NCI-H510A treated with DMSO at 0.1 percent for 48 hours (cell line): ENCODE measurements at regions not wholly inside any gene's neighbourhood (a gene's known extent, or its start where the extent isn't known, plus 50 kb on each side); places are given as distances from the start of the nearest gene placed in this dataset.
A peak's percentile ranks its signal among the peaks of the same experiment; 100 is the strongest.

Source experiments
- DNase-seq: peaks from one replicate; lab custom pipeline; 2025; lab: John Stamatoyannopoulos, UW

- DNase-seq = no peak
Observed at GRCh38 chr11:33646629-33647028, 54.0 kb downstream of the C11orf91 start.

DNA sequence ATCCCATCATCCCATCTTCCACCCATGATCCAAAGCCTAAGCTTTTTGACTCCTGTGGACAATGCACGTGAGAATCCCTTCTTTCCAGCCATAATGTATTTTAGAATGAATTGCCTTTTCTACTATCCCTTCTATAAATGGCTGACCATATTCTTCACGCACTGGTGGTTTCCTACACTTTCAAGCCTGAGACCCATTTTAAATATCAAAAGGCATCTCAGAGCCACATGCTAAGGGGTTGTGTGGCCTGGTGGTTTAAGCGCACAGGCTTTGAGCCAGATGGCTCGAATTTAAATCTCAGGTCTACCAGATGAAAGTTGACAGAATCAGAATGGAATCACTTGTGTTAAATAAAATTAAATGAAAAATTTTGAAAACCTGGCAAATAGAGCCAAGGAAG lies 54.5 kb downstream of the C11orf91 start:
- DNase-seq = no peak

DNA sequence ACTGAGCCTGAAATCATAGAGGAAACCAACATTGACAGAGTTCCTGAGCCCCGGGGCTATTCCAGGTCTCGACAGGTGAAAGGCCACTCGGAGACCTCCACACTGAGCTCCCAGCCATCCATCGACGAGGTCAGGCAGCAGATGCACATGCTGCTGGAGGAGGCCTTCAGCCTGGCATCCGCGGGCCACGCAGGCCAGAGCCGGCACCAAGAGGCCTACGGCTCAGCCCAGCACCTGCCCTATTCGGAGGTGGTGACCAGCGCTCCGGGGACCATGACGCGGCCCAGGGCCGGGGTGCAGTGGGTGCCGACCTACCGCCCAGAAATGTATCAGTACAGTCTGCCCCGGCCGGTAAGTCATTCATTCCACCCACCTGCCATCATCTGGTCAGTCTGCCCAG lies 54.9 kb downstream of the C11orf91 start:
- DNase-seq = no peak

DNA sequence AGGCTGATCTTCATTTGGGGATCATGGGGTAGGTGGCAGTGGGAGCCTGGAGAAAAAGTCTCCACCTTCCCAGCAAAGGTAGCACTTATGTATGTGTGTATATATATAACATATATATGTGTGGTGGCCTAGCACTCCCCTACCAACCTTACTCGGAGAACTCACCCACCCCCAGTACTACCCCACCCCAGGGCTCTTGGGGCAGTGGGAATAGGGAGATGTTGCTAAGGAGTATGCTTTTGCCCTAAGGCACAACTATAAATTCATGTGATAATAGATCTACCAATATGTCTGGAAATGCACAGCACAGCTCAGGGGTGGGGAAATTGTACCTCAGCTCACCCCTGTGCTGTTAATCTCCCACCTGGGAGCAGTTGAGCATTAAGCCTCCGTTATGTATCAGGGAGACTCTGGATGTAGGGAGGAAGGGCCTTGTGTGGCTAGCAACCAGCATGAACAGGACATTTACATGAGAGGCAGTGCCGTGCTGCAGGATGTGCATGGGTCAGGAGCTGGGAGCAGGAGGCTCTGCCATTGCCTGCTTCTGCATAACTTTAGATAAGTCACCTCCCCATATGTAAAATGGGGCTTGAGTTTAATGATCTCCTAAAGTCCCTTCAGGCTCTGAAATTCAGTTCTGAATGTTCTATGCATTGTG lies 57.3 kb downstream of the C11orf91 start:
- DNase-seq = no peak

- no peak for DNase-seq
Observed at GRCh38 chr11:33642461-33643166, 58.0 kb downstream of the C11orf91 start.

GRCh38 chr11:33640730-33641371 lies 59.8 kb downstream of the C11orf91 start:
- DNase-seq = no peak

- no peak for DNase-seq
Observed at GRCh38 chr11:33638608-33639007, 62.0 kb downstream of the C11orf91 start.

DNA sequence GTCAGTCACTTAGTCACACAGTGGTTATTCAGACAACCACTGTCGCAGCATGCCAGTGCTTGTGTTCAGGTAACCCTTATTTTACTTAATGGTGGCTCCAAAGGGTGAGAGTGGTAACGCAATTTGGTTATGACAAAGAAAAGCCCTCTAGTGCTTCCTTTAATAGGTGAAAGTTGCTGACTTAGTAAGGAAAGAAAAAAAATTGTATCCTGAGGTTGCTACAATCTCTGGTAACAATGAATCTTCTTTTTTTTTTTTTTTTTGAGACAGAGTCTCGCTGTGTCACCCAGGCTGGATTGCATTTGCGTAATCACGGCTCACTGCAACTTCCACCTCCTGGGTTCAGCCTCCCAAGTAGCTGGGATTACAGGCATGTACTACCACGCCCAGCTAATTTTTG lies 64.5 kb downstream of the C11orf91 start:
- no peak for DNase-seq

- DNase-seq = no peak
Observed at GRCh38 chr11:33635161-33635560, 65.5 kb downstream of the C11orf91 start.

DNA sequence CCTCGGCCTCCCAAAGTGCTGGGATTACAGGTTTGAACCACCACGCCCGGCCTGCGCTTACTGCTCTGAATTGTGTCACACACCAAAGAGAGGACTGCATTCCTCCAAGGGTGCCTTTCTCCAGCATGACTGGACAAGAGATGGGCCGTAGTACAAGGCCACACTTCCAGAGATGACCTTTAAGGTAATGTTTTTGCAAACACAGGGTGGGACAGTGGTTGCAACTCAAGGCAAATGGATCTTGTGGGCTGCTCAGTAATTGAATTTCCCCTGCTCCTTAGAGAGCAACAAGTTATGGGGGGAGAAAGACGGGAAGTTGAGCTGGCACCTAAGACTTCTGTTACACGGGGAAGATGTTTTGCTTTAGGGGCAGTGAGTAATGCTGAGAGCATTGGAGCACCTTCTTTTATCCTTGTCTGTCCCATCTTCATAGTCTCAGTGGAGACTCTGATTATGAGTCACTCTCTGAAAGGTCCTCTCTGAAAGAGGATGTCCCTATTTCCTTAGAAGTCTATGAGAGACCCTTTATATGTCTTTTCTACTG lies 66.3 kb downstream of the C11orf91 start:
- no peak for DNase-seq

- peak; percentile 70 for DNase-seq
Observed at GRCh38 chr11:33633251-33634003, 67.2 kb downstream of the C11orf91 start.

- DNase-seq = no peak
Observed at GRCh38 chr11:33631749-33632091, 68.9 kb downstream of the C11orf91 start.

DNA sequence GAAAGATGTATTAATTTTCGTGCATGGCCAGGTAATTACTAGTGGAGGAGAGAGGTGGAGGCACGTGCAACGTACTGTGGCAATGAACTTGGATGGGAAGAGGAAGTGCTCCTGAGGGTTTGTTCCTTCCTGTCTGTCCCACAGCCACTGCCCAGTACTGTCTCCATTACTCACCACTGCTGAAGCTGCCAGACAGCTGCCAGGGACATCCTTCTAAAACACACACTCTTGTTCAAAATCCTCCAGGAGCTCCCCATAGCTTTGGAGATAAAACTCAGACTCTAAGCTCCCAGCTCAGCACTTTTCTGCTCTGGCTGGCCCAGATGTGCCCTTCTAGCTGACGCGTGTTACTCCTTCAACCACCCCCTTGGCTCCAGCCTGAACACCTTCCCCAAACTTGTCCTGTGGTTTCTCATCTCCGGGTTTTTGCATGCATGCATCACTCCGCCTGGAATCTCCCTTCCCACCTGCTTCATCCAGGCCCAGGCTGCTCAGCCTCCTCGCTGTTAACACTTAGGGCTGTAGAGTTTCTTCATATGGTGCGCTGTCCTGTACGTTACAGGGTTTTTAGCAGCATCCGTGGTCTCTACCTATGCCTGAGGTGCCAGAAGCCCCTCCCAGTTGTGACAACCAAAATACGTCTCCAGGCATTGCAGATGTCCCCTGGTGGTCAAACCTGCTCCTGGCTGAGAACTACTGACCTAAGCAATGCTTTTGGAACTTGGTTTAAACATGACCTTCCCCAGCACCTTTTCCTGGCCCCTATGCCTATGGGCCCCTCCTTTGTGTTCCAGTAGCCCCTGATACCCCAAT lies 69.5 kb downstream of the C11orf91 start:
- no peak for DNase-seq

GRCh38 chr11:33624083-33624482 lies 76.5 kb downstream of the C11orf91 start:
- no peak for DNase-seq

DNA sequence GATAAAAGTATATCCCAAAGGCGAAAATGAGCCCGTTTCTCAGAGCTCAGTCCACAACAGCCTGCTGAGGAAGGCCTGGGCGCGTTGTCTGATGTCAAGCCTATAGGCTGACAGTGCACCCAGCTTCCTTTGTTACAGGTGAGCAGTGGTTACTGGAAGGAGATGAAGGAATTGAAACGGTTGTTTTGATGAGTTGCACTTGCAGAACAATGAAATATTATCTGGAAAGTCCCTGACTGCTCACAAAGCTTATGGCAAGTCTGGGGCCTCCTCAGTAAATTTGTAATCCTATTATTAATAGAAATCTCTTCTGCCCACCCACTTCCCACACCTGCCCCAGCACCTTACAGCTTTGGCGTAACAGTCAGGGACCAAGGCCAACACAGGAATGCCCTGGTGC lies 77.8 kb downstream of the C11orf91 start:
- no peak for DNase-seq

- no peak for DNase-seq
Observed at GRCh38 chr11:33622186-33622585, 78.4 kb downstream of the C11orf91 start.

GRCh38 chr11:33620423-33621171 lies 80.0 kb downstream of the C11orf91 start:
- no peak for DNase-seq

DNA sequence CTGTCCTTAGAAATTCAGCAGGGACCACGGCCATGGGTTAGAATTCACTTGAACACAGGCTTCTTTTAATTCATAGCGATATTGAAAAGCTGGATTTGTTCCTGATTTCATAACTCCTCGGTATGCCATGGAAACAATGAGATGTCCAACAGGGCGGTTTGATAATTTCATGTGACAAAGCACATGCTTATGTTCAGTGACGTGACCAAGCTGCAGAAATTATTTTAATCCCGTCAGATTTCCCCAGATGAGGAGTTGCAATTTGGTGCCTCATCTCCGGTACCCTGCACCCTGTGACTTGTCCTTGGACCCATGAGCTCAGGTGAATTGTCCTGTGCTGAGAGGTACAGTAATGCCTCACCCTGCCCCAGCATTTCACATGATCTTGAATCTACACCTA lies 81.7 kb downstream of the C11orf91 start:
- DNase-seq = no peak

- no peak for DNase-seq
Observed at GRCh38 chr11:33618351-33618710, 82.3 kb downstream of the C11orf91 start.

DNA sequence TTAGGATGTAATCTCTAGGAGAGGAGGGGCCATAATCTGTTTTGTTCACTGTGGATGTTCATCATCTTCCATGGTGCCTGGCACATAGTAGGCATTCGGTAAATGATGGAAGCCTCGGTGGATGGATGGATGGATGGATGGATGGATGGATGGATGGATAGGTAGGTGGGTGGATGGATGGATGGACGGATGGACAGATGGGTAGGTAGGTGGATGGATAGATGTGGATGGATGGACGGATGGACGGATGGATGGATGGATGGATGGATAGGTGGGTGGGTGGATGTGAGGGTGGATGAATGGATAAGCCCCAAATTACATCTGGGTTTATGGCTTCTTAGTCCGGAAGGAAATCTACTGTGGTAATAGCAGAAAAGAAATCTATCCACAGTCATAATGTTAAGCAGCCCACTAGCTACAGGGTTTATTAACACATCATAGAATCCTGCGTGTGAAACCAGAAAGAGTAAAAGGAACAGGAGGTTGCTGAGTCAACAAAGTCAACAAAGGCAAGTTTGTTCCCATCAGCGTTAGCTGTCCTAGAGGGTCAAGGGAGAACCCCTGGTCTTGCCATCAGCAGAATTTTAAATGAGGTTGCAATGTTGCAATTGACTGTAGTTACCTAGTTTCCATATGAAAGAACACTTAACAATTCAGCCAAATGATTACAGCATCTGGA lies 82.8 kb downstream of the C11orf91 start:
- no peak for DNase-seq
